Upper lobe of right lung (tissue), 1 donor: ENCODE measurements at regions not wholly inside any gene's neighbourhood (a gene's known extent, or its start where the extent isn't known, plus 50 kb on each side); places are given as distances from the start of the nearest gene placed in this dataset.
A peak's percentile ranks its signal among the peaks of the same experiment; 100 is the strongest.
"Not testable (repeated sequence)": the region's sequence is repeated elsewhere in the genome, so short reads cannot be mapped to it uniquely, and the experiment has no call there.

ENCODE experiments used
- ATAC-seq: fragments of 200-7000 bp; cut with Tn5 transposase; one replicate; pipeline ENCODE4 v1.9.1; 2020; ENCODE audit warnings: mild to moderate bottlenecking, moderate library complexity
- DNase-seq: peaks from one replicate; pipeline ENCODE4 v3.0.0-alpha.2; 2020
- H3K27ac ChIP-seq: fragments of 200-600 bp; one replicate; pipeline ENCODE4 v1.8.0; 2022
- H3K27me3 ChIP-seq: fragments of 200-600 bp; one replicate; pipeline ENCODE4 v1.8.0; 2022; ENCODE audit warnings: mild to moderate bottlenecking
- H3K36me3 ChIP-seq: fragments of 200-600 bp; one replicate; pipeline ENCODE4 v1.8.0; 2022
- H3K4me1 ChIP-seq: fragments of 200-600 bp; one replicate; pipeline ENCODE4 v1.8.0; 2022
- H3K4me3 ChIP-seq: fragments of 200-600 bp; one replicate; pipeline ENCODE4 v1.8.0; 2022; ENCODE audit warnings: mild to moderate bottlenecking
- H3K9me3 ChIP-seq: fragments of 200-600 bp; one replicate; pipeline ENCODE4 v1.8.0; 2022
- intact Hi-C: fragments of 100-400 bp; cut with DNase I; formaldehyde crosslinking; loops from one replicate; pipeline ENCODE4 v1.11.0; 2022
- TF ChIP-seq, protein P1 (sequence below): fragments of 200-600 bp; IDR thresholded peaks from one replicate; pipeline ENCODE4 v1.8.0; 2022; ENCODE audit warnings: antibody characterized with exemption
- donor health status: DM: no; HTN: yes; CAD: no; lungs with severe emphysema.

DNA sequence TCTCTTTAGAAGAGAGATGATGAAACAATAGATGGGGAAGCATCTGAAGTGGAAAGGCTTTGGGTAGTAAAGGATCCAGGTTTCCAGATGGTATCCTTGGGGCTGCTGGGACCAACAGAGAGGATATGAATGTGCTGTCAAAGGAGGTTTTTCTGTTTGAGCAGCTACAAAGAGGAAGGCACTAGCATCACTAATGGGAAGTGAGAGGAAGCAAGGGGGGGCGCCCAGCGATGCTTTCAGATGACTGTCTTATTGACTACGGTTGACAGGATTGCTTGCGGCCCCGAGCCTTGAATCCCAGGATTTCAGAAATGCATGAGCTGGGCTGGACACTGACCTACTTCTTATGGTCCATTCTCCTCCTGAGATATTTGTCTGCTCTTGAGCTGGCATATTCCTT is 103.8 kb upstream of the GALNT15 start:
- Histone ChIP-seq H3K9me3 (no peaks in the 10 kb centered on the region), H3K27me3 (no peaks in the 10 kb centered on the region), H3K4me1 (no peaks in the 10 kb centered on the region), H3K27ac (no peak overlapping the region), H3K4me3 (no peak overlapping the region), H3K36me3 (no peaks in the 10 kb centered on the region)
- intact Hi-C loops: no loop called here
- DNase-seq (no peak), ATAC-seq (no peak)
- TF ChIP-seq, protein P1, sequence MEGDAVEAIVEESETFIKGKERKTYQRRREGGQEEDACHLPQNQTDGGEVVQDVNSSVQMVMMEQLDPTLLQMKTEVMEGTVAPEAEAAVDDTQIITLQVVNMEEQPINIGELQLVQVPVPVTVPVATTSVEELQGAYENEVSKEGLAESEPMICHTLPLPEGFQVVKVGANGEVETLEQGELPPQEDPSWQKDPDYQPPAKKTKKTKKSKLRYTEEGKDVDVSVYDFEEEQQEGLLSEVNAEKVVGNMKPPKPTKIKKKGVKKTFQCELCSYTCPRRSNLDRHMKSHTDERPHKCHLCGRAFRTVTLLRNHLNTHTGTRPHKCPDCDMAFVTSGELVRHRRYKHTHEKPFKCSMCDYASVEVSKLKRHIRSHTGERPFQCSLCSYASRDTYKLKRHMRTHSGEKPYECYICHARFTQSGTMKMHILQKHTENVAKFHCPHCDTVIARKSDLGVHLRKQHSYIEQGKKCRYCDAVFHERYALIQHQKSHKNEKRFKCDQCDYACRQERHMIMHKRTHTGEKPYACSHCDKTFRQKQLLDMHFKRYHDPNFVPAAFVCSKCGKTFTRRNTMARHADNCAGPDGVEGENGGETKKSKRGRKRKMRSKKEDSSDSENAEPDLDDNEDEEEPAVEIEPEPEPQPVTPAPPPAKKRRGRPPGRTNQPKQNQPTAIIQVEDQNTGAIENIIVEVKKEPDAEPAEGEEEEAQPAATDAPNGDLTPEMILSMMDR: no peak

DNA sequence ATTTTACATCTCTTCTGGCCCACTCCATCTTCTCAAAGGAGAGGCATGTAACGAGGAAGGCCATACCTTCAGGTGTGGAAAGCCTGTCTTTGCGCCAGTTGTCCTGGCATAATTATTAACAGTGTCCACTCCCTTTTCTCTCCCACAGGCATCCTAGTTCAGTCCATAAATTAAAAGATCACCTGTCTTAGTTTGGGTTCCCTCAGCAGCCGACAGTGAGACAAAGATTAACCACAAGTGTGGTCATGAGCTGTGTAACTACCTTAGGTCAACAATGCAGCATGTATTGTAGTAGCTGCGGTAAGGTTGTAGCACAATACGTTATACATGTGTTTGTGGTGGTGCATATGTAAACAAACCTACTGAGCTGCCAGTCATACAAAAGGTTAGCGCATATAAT is 103.3 kb upstream of the GALNT15 start:
- TF ChIP-seq, protein P1: no peak
- Histone ChIP-seq H3K4me1 (no peaks in the 10 kb centered on the region), H3K27ac (no peak overlapping the region), H3K9me3 (no peaks in the 10 kb centered on the region), H3K27me3 (no peaks in the 10 kb centered on the region), H3K36me3 (no peaks in the 10 kb centered on the region), H3K4me3 (no peak overlapping the region)
- ATAC-seq (peak; percentile 37), DNase-seq (no peak)
- intact Hi-C loops: no loop called here

DNA sequence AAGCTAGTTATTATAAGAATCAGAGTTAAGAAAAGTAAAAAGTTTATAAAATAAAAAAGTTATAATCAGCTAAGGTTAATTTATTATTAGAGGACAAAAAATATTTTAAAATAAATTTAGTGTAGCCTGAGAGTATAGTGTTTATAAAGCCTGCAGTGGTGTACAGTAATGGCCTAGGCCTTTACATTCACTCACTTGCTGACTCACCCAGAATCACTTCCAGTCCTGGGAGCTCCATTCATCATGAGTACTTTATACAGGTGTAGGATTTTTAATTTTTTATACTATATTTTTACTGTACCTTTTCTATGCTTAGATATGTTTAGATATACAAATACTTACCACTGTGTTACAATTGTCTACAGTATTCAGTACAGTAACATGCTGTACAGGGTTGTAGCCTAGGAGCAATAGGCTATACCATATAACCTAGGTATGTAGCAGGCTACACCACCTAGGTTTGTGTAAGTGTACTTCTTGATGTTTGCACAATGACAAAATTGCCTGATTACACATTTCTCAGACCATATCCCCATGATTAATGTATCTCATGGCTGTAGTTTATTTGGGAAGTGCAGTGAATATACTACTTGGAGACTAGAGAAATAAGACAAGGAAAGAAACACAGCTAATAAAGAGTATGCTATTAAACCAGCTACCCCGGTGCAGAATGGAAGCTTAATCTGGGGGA is 101.9 kb upstream of the GALNT15 start:
- ATAC-seq (no peak), DNase-seq (no peak)
- TF ChIP-seq, protein P1: no peak
- no peak overlapping the region for H3K4me3 ChIP-seq
- intact Hi-C loops: no loop called here
- H3K27me3 ChIP-seq: no peaks in the 10 kb centered on the region
- no peaks in the 10 kb centered on the region for H3K9me3 ChIP-seq
- no peaks in the 10 kb centered on the region for H3K4me1 ChIP-seq
- no peak overlapping the region for H3K27ac ChIP-seq
- H3K36me3 ChIP-seq: no peaks in the 10 kb centered on the region

DNA sequence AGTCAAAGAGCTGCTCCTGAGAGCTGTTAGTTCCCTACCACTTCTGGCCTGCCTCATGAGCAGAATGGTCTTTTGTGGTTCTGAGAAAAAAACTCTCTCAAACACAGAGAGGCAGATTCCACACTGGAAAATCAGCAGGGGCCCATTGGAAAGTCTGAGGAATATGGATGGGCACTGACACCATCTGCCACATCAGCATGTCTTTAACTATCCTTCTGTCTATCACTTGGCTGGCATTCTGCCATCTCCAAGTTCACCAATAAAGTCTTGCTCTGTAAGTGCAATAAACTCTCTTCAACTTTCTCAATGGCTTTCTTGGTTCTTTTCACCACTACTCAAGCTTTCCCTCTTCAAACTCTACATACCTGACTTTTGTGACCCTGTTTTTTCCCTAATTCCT is 101.3 kb upstream of the GALNT15 start:
- Histone ChIP-seq H3K27me3 (no peaks in the 10 kb centered on the region), H3K4me3 (no peak overlapping the region), H3K36me3 (no peaks in the 10 kb centered on the region), H3K9me3 (no peaks in the 10 kb centered on the region), H3K4me1 (no peaks in the 10 kb centered on the region), H3K27ac (no peak overlapping the region)
- TF ChIP-seq, protein P1: no peak
- intact Hi-C loops: no loop called here
- no peak for ATAC-seq
- no peak for DNase-seq

DNA sequence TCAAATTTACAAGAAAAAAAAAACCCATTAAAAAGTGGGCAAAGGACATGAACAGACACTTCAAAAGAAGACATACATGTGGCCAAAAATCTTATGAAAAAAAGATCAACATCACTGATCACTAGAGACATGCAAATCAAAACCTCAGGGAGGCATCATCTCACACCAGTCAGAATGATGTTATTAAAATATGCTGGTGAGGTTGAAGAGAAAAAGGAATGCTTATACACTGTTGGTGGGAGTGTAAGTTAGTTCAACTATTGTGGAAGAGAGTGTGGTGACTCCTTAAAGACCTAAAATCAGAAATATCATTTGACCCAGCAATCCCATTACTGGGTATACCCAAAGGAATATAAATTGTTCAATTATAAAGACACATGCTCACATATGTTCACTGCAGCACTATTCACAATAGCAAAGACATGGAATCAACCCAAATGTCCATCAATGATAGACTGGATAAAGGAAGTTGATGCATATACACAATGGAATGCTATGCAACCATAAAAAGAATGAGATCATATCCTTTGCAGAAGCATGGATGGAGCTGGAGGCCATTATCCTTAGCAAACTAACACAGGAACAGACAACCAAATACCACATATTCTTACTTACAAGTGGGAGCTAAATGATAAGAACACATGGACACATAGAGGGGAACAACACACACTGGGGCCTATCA is 100.3 kb upstream of the GALNT15 start:
- H3K4me1 ChIP-seq, H3K36me3 ChIP-seq, DNase-seq, H3K9me3 ChIP-seq, H3K27ac ChIP-seq, ATAC-seq, intact Hi-C loops, H3K4me3 ChIP-seq, H3K27me3 ChIP-seq: not testable (repeated sequence)

DNA sequence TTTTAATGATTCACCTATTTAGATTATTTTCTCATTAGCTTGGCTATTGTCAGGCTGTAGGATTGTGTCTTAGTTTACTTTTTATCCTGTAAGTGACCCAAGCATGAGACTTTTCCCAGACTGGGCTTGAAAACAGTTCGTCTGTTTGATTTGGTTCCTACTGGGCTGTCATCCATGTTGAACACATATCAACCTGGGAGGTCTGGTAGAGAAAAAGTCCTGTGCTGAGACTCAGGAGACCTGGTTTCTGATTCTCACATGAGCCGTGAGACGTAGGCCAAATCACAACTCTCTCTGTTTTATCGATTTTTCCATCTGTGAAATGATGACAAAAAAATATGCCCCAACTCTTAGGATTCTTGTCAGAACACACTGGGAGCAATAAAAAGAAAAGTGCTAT is 98.8 kb upstream of the GALNT15 start:
- no peaks in the 10 kb centered on the region for H3K4me1 ChIP-seq
- no peak overlapping the region for H3K27ac ChIP-seq
- H3K36me3 ChIP-seq: no peaks in the 10 kb centered on the region
- intact Hi-C loops: no loop called here
- H3K4me3 ChIP-seq: no peak overlapping the region
- TF ChIP-seq, protein P1: no peak
- DNase-seq: no peak
- no peaks in the 10 kb centered on the region for H3K9me3 ChIP-seq
- no peak for ATAC-seq
- H3K27me3 ChIP-seq: no peaks in the 10 kb centered on the region
